ENCODE measurements at regions not wholly inside any gene's neighbourhood (a gene's known extent, or its start where the extent isn't known, plus 50 kb on each side); places are given as distances from the start of the nearest gene placed in this dataset.

- DNase-seq (ENCODE audit: low spot score in 2 of 2) (no peak), ATAC-seq (no peak)
- no peak overlapping the region for H3K4me3 Mint-ChIP-seq
- H3K4me1 Mint-ChIP-seq: peaks cover 2% of the 10 kb centered on the region
- H3K36me3 Mint-ChIP-seq: no peaks in the 10 kb centered on the region
- H3K27ac Mint-ChIP-seq: no peak overlapping the region
- H3K9me3 Mint-ChIP-seq: no peaks in the 10 kb centered on the region
Measured at GRCh38 chr3:72118628-72119027, 333.7 kb upstream of the PROK2 start.

- no peaks in the 10 kb centered on the region for H3K36me3 Mint-ChIP-seq
- DNase-seq (ENCODE audit: low spot score in 2 of 2) (no peak), ATAC-seq (no peak)
- no peak overlapping the region for H3K4me3 Mint-ChIP-seq
- H3K9me3 Mint-ChIP-seq: no peaks in the 10 kb centered on the region
- no peaks in the 10 kb centered on the region for H3K4me1 Mint-ChIP-seq
- H3K27ac Mint-ChIP-seq: no peak overlapping the region
Measured at GRCh38 chr3:72116226-72116625, 331.3 kb upstream of the PROK2 start.

- no peak overlapping the region for H3K27ac Mint-ChIP-seq
- H3K4me3 Mint-ChIP-seq: no peak overlapping the region
- H3K4me1 Mint-ChIP-seq: no peaks in the 10 kb centered on the region
- H3K36me3 Mint-ChIP-seq: no peaks in the 10 kb centered on the region
- DNase-seq (ENCODE audit: low spot score in 2 of 2) (no peak), ATAC-seq (no peak)
- H3K9me3 Mint-ChIP-seq: no peaks in the 10 kb centered on the region
Measured at GRCh38 chr3:72115307-72115706, 330.4 kb upstream of the PROK2 start.

- H3K4me3 Mint-ChIP-seq: no peak overlapping the region
- no peaks in the 10 kb centered on the region for H3K36me3 Mint-ChIP-seq
- no peaks in the 10 kb centered on the region for H3K9me3 Mint-ChIP-seq
- H3K27ac Mint-ChIP-seq: no peak overlapping the region
- ATAC-seq: no peak
- no peak for DNase-seq (ENCODE audit: low spot score in 2 of 2)
- no peaks in the 10 kb centered on the region for H3K4me1 Mint-ChIP-seq
Measured at GRCh38 chr3:72114773-72115172, 329.8 kb upstream of the PROK2 start.

- ATAC-seq: no peak
- no peak overlapping the region for H3K4me3 Mint-ChIP-seq
- no peaks in the 10 kb centered on the region for H3K9me3 Mint-ChIP-seq
- no peaks in the 10 kb centered on the region for H3K36me3 Mint-ChIP-seq
- no peak for DNase-seq (ENCODE audit: low spot score in 2 of 2)
- no peak overlapping the region for H3K27ac Mint-ChIP-seq
- no peaks in the 10 kb centered on the region for H3K4me1 Mint-ChIP-seq
Measured at GRCh38 chr3:72113964-72114363, 329.0 kb upstream of the PROK2 start.

- Mint-ChIP-seq H3K4me1 (no peaks in the 10 kb centered on the region), H3K27ac (no peak overlapping the region), H3K4me3 (no peak overlapping the region), H3K36me3 (no peaks in the 10 kb centered on the region), H3K9me3 (no peaks in the 10 kb centered on the region)
- DNase-seq (ENCODE audit: low spot score in 2 of 2): no peak
- peak; percentile 36 for ATAC-seq
Measured at GRCh38 chr3:72113564-72113963, 328.6 kb upstream of the PROK2 start.

GRCh38 chr3:72112435-72112834, 327.5 kb upstream of the PROK2 start:
- Mint-ChIP-seq H3K4me1 (no peaks in the 10 kb centered on the region), H3K27ac (no peak overlapping the region), H3K36me3 (no peaks in the 10 kb centered on the region), H3K9me3 (no peaks in the 10 kb centered on the region), H3K4me3 (no peak overlapping the region)
- no peak for DNase-seq (ENCODE audit: low spot score in 2 of 2)
- no peak for ATAC-seq

- H3K36me3 Mint-ChIP-seq: no peaks in the 10 kb centered on the region
Measured at GRCh38 chr3:72111265-72112205, 326.6 kb upstream of the PROK2 start.

GRCh38 chr3:72109327-72110259, 324.6 kb upstream of the PROK2 start:
- no peaks in the 10 kb centered on the region for H3K4me1 Mint-ChIP-seq
- no peak for DNase-seq (ENCODE audit: low spot score in 2 of 2)
- no peak overlapping the region for H3K27ac Mint-ChIP-seq
- H3K36me3 Mint-ChIP-seq: no peaks in the 10 kb centered on the region
- H3K9me3 Mint-ChIP-seq: no peaks in the 10 kb centered on the region
- no peak overlapping the region for H3K4me3 Mint-ChIP-seq
- no peak for ATAC-seq

More at GRCh38 chr3:72111265-72112205, 326.6 kb upstream of the PROK2 start:
- no peak for ATAC-seq
- H3K9me3 Mint-ChIP-seq: no peaks in the 10 kb centered on the region
- DNase-seq (ENCODE audit: low spot score in 2 of 2): no peak
- no peak overlapping the region for H3K4me3 Mint-ChIP-seq
- no peaks in the 10 kb centered on the region for H3K4me1 Mint-ChIP-seq
- H3K27ac Mint-ChIP-seq: no peak overlapping the region

GRCh38 chr3:72105306-72105705, 320.4 kb upstream of the PROK2 start:
- ATAC-seq (no peak), DNase-seq (ENCODE audit: low spot score in 2 of 2) (no peak)
- H3K27ac Mint-ChIP-seq: no peak overlapping the region
- H3K36me3 Mint-ChIP-seq: no peaks in the 10 kb centered on the region
- H3K4me3 Mint-ChIP-seq: no peak overlapping the region
- H3K9me3 Mint-ChIP-seq: no peaks in the 10 kb centered on the region
- peaks cover 12% of the 10 kb centered on the region for H3K4me1 Mint-ChIP-seq

- H3K36me3 Mint-ChIP-seq: no peaks in the 10 kb centered on the region
- H3K9me3 Mint-ChIP-seq: no peaks in the 10 kb centered on the region
- H3K4me3 Mint-ChIP-seq: no peak overlapping the region
- DNase-seq (ENCODE audit: low spot score in 2 of 2) (no peak), ATAC-seq (no peak)
- no peak overlapping the region for H3K27ac Mint-ChIP-seq
- peaks cover 12% of the 10 kb centered on the region for H3K4me1 Mint-ChIP-seq
Measured at GRCh38 chr3:72102112-72102616, 317.2 kb upstream of the PROK2 start.

GRCh38 chr3:72101494-72101893, 316.5 kb upstream of the PROK2 start:
- peaks cover 12% of the 10 kb centered on the region for H3K4me1 Mint-ChIP-seq
- H3K36me3 Mint-ChIP-seq: no peaks in the 10 kb centered on the region
- no peaks in the 10 kb centered on the region for H3K9me3 Mint-ChIP-seq
- H3K4me3 Mint-ChIP-seq: peak overlapping the region; percentile 68
- H3K27ac Mint-ChIP-seq: no peak overlapping the region
- no peak for DNase-seq (ENCODE audit: low spot score in 2 of 2)
- ATAC-seq: no peak

- DNase-seq (ENCODE audit: low spot score in 2 of 2) (peak; percentile 56 to 86), ATAC-seq (peak; percentile 83)
- Mint-ChIP-seq H3K4me1 (peaks cover 12% of the 10 kb centered on the region), H3K27ac (peak overlapping the region; percentile 64), H3K9me3 (no peaks in the 10 kb centered on the region), H3K4me3 (peak overlapping the region; percentile 68), H3K36me3 (no peaks in the 10 kb centered on the region)
Measured at GRCh38 chr3:72100601-72101187, 315.7 kb upstream of the PROK2 start.

- Mint-ChIP-seq H3K27ac (peak overlapping the region; percentile 64), H3K4me1 (peaks cover 12% of the 10 kb centered on the region)
- no peak for ATAC-seq
Measured at GRCh38 chr3:72100080-72100511, 315.1 kb upstream of the PROK2 start.

More at GRCh38 chr3:72100080-72100511, 315.1 kb upstream of the PROK2 start:
- peak overlapping the region; percentile 68 for H3K4me3 Mint-ChIP-seq
- no peaks in the 10 kb centered on the region for H3K9me3 Mint-ChIP-seq
- no peak for DNase-seq (ENCODE audit: low spot score in 2 of 2)
- H3K36me3 Mint-ChIP-seq: no peaks in the 10 kb centered on the region
